Activated T-cell treated with anti-CD3 and anti-CD28 coated beads for 1 hour (primary cell): ENCODE measurements at regions not wholly inside any gene's neighbourhood (a gene's known extent, or its start where the extent isn't known, plus 50 kb on each side); places are given as distances from the start of the nearest gene placed in this dataset.

ENCODE experiments used
- DNase-seq: peaks from one replicate; pipeline ENCODE4 v3.0.0-alpha.2; 2020; ENCODE audit warnings: low read depth

DNA sequence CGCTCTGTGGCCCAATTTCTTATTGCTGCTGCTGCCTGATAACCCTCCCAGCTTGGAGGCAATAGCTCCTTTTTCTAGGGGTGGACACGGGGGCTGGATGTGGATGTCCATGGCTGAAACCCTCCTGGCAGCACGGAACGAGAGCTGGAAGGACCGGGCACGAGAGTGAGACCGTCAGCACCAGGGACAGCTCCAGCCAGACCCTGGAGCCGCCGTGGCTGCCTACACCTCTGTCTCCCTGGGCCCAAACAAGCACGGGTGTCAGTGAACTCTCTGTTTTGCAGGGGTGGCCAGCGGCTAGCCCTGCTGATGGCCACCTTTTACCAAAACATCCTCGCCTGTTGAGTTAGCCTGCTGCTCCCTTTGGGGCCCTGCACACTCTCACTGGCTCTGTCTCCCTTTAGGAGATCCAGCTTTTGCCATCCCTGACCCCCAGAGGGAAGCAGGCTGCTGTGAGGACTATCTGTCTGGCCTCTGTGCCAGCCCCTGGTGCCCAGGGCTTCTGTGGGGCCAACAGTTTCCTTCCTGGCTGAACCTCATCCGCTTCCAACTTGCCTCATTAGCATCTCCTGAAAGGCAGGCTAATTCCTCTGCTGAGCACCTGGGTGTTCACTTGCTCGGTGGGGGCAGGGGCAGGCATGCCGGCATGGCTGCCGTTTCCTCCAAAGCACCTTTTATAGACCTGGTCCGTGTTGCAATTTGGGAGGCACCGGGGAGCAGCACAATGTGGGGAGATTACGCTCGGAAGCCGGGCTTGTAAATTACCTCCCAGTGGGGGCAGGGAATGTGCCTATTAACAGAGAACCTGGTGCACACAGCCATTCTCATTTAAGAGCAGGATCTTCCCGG lies 118.1 kb downstream of the ENGASE start:
- no peak for DNase-seq

GRCh38 chr17:79191270-79191934 lies 116.8 kb downstream of the ENGASE start:
- no peak for DNase-seq

DNA sequence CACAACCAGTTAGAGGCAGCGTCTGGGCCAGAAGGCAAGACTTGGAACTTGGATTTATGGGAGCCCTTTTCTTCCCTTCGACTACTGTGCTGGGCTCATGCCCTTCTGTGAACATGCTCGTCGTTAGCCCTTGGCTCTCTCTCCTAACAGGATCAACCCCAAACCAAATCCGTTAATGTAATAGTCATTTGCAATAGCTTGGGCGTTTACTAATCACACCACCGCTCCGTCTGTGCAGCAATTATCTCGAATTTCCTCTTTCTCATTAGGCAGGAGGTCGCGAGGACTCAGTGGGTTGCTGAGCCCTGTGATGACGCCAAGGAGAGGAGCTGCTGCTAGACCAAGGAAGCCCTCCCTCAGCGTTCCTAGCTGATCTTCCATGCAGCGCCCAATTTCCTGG lies 114.7 kb downstream of the ENGASE start:
- DNase-seq = no peak

DNA sequence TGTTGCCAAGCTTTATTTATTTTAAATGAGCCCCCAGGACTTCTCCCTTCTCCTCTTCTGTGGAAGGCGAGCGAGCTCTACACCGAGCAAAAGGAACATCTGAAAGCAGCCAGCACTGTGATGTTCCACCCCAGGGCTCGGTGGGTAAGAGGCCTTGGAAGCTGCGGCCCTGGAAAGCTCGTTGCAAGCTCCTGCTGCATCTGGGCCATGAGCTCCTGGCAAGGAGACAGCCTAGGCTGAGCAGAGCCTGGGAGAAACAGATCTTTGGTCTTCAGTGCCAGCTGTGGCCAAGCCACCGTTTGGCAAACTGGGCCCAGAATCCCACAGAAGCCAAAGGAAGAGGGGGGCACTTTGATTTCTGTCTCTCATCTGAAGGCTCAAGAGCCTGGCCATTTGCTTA lies 114.1 kb downstream of the ENGASE start:
- no peak for DNase-seq

- no peak for DNase-seq
These were observed 113.4 kb downstream of the ENGASE start for GRCh38 chr17:79188048-79188447.

GRCh38 chr17:79187186-79187585 lies 112.6 kb downstream of the ENGASE start:
- DNase-seq = no peak

- no peak for DNase-seq
These were observed 111.8 kb downstream of the ENGASE start for GRCh38 chr17:79186406-79186805.

DNA sequence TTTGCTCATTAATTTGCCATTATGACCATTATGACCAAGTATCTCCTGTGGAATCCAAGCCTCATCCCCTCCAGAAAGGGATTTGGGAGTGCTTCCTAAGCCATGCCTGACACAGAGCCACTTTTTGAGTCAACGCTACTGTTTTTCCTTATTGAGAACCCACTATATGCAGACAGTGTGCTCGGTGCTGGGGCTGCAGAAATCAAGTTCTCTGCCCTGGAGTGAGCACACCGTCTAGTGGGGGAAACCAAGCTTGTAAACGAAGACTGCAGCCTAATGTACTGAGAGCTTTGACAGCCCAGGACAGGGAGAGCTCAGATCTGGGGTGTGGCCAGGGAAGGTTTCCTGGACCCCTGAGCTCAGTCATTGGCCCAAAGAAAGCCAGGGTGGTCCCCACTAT lies 111.0 kb downstream of the ENGASE start:
- no peak for DNase-seq

DNA sequence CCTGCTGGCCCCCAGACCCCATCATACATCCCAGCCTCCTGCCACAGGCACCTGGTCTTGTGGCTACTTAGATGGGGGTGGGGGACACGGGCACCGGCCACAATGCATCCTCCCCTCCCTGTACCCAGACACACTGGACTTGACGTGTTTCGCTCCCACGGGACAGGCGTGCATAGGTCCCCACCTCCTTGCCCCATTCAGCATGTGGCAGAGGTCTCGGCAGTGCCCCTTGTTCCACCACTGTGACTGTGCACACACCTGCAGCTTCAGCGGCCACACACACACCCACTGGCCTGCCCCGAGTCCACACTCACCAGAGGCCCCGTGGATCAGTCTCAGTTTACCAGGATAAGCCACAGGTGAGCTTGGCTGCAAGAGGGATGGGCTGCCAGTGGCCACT lies 109.6 kb downstream of the ENGASE start:
- DNase-seq = no peak

DNA sequence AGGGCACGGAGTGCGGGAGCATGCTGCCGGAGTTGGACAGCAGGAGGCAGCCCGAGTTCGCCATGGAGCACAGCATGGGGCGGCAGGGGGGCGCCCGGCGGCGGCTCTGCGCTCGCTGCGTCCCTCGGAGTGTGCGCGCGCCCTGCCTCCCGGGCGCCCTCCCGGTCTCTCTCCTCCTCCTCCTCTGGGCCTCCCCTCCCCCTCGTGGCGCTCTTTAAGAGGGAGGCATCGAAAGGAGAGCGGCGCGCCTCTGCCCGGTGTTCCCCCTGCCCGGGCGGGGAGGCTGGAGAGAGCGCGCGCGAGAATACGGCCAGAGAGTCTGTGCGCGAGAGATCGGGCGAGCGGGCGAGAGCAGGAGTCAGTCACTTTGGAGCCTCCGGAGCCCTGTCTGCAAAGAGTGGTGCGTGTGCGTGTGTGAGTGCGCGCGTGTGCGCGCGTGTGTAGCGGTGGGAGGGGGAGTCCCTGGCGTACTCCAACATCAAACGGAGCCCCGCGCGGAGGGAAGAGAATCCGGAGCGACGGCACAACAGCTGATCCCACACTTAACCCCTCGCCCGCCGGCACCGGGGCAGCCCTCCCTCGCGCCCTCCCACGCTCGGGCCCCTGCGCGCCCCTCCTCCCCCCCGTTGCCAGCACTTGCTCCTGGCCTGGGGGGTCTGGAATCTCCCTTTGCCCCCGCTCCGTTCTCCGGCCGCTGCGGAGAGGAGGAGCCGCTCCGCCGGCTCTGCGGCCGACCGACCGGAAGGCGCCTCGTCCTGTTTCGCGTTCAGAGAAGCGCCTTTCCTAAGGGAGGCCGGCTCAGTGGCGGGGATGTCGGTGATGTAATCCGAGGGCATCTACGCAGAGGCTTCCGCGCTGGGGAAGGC lies 108.9 kb downstream of the ENGASE start:
- no peak for DNase-seq

- DNase-seq = no peak
These were observed 108.3 kb downstream of the ENGASE start for GRCh38 chr17:79183043-79183292.

GRCh38 chr17:79182176-79183042 lies 107.8 kb downstream of the ENGASE start:
- DNase-seq = no peak

- DNase-seq = no peak
These were observed 105.9 kb downstream of the ENGASE start for GRCh38 chr17:79180358-79181005.

DNA sequence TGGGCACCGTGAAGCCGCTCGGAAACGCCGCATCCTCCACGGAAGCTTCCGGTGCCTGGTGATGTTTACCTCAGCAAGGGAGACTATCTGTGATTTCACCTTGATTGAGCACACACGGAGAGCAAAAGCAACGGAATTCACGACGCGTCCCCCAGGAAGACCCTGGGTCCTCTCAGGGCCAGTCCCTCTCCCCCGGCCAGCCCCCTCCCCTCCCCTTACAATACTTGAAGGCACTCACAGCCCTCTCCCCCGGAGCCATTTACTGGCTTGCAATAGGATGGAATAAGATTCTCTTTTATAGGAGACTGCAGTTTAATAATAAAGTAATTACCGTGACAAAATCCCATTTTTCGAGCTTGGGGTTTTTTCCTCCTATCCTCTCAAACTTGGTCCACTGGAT lies 104.7 kb downstream of the ENGASE start:
- no peak for DNase-seq

DNA sequence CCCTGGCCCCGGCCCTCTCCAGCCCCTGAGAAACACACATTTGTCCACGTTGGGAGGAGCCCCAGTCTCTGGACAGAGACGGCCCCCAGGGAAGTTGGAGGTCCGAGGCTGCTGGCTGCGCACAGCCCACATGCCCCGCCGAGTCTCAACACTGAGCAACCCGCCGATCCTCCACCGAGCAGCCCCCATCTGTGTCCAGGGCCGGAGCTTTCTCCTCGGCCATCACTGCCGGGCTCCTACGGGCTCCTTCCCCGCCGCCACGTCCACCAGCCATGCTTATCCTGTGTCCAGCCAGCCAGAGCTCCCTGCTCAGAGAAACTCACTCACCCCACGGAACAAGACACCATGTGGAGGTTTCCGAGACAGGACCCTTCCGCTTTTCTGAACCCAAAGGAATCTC lies 103.3 kb downstream of the ENGASE start:
- no peak for DNase-seq

DNA sequence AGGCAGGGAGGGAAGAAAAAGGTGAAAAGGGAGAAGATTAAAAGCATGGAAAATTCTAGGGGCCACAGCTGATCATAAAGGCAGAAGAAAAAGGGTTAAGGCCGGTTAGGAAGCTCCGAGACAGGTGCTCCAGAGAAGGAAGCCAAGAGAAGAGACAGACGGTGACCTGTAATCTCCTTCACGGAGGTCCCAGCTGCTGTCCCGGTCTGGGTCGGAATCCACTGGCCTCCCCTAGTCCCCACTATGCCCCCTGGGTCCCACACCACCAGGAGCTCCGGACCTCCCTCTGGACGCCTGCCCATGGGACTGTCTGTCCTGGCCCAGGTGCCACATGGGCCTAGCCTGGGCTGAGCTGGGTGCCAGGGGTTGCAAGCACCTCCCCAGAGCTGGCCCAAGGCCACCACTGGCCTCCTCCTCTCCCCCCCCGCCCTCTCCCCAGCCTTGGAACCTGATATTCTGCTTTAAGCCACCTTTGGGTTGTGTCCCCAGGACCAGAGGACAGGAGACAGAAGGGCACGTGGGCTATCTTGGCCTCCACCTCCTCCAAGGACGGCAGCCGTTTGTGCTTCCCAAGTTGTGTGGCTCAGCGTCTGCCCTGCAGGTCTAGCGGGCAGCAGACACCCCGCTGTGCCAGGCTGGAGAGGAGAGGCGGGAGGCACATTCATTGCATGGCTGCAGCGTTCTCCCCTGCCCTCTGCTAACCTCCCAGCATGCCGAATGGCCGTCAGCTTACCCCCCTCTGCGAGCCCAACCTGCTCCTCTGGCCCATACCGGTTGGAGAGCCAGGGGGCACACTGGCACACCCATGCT lies 102.4 kb downstream of the ENGASE start:
- no peak for DNase-seq

- DNase-seq = no peak
These were observed 100.6 kb downstream of the ENGASE start for GRCh38 chr17:79174905-79175856.

- no peak for DNase-seq
These were observed 99.7 kb downstream of the ENGASE start for GRCh38 chr17:79174193-79174765.

DNA sequence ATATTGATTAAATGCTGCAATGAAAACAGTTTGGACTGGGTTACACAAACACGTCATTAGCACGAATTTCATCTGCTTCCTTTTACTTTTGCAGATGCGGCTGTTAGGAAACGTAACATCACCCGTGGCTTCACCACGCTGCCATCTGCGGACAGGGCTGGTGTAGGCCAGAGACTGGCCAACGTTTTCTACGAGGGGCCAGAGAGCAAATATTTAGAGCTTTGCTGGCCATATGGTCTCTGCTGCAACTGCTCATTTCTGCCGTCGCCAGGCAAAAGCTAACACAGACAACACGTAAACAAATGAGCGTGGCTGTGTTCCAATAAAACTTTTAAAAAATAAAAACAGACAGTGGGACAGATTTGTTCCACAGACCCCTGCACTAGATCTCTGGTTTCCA lies 96.6 kb downstream of the ENGASE start:
- no peak for DNase-seq
